NCI-H2196 (cell line): ENCODE measurements at regions not wholly inside any gene's neighbourhood (a gene's known extent, or its start where the extent isn't known, plus 50 kb on each side); places are given as distances from the start of the nearest gene placed in this dataset.

Experiments used
- DNase-seq: peaks from one replicate; lab custom pipeline; 2025; ENCODE audit not compliant: unreplicated experiment; lab: John Stamatoyannopoulos, UW

- DNase-seq, result no peak
Measured at GRCh38 chr5:29378104-29378503, 1815.4 kb upstream of the CDH6 start.

GRCh38 chr5:29370248-29370647 is 1823.2 kb upstream of the CDH6 start:
- no peak for DNase-seq

- no peak for DNase-seq
Measured at GRCh38 chr5:29367176-29367833, 1826.2 kb upstream of the CDH6 start.

GRCh38 chr5:29351170-29351569 is 1842.3 kb upstream of the CDH6 start:
- DNase-seq, result no peak

GRCh38 chr5:29337030-29337429 is 1856.5 kb upstream of the CDH6 start:
- DNase-seq, result no peak

GRCh38 chr5:29321591-29321990 is 1871.9 kb upstream of the CDH6 start:
- no peak for DNase-seq

GRCh38 chr5:29309359-29309758 is 1884.1 kb upstream of the CDH6 start:
- DNase-seq, result no peak

- no peak for DNase-seq
Measured at GRCh38 chr5:29307478-29307877, 1886.0 kb upstream of the CDH6 start.

GRCh38 chr5:29304545-29304944 is 1888.9 kb upstream of the CDH6 start:
- DNase-seq, result no peak

GRCh38 chr5:29296548-29296947 is 1896.9 kb upstream of the CDH6 start:
- DNase-seq, result no peak

GRCh38 chr5:29277642-29278041 is 1915.8 kb upstream of the CDH6 start:
- no peak for DNase-seq

- DNase-seq, result no peak
Measured at GRCh38 chr5:29276371-29276770, 1917.1 kb upstream of the CDH6 start.

GRCh38 chr5:29263915-29264351 is 1929.6 kb upstream of the CDH6 start:
- no peak for DNase-seq

GRCh38 chr5:29262339-29263123 is 1931.0 kb upstream of the CDH6 start:
- DNase-seq, result no peak

GRCh38 chr5:29261213-29261612 is 1932.3 kb upstream of the CDH6 start:
- DNase-seq, result no peak

- no peak for DNase-seq
Measured at GRCh38 chr5:29252390-29252789, 1941.1 kb upstream of the CDH6 start.

- no peak for DNase-seq
Measured at GRCh38 chr5:29247346-29248028, 1946.0 kb upstream of the CDH6 start.

GRCh38 chr5:29240379-29240778 is 1953.1 kb upstream of the CDH6 start:
- no peak for DNase-seq

- DNase-seq, result no peak
Measured at GRCh38 chr5:29239606-29240005, 1953.9 kb upstream of the CDH6 start.

- DNase-seq, result no peak
Measured at GRCh38 chr5:29238115-29238514, 1955.4 kb upstream of the CDH6 start.

GRCh38 chr5:29231154-29231553 is 1962.3 kb upstream of the CDH6 start:
- no peak for DNase-seq

- DNase-seq, result no peak
Measured at GRCh38 chr5:29230591-29230990, 1962.9 kb upstream of the CDH6 start.
